H1 (cell line): ENCODE measurements at regions not wholly inside any gene's neighbourhood (a gene's known extent, or its start where the extent isn't known, plus 50 kb on each side); places are given as distances from the start of the nearest gene placed in this dataset.

ENCODE experiments used
- EP300 ChIP-seq, 2 experiments: IDR thresholded peaks; 1 replicate in 1 of 2; 2 replicates in 1 of 2; pipeline ENCODE4 v1.6.1; 2011 to 2012; ENCODE audit warnings: low read depth in 2 of 2, low read length in 2 of 2, mild to moderate bottlenecking in 2 of 2, borderline replicate concordance in 1 of 2, inconsistent platforms in 1 of 2, moderate library complexity in 1 of 2
- POLR2A ChIP-seq, 2 experiments: IDR thresholded peaks; 1 replicate in 1 of 2; 2 replicates in 1 of 2; pipeline ENCODE4 v1.6.1; 2011; ENCODE audit warnings: low read depth in 2 of 2, low read length in 2 of 2, mild to moderate bottlenecking in 2 of 2; ENCODE audit errors: control extremely low read depth in 1 of 2
- SP1 ChIP-seq: IDR thresholded peaks from 2 replicates; pipeline ENCODE4 v1.6.1; 2011; ENCODE audit warnings: low read depth, low read length
- TBP ChIP-seq: IDR thresholded peaks from 2 replicates; pipeline ENCODE4 v1.6.1; 2011; ENCODE audit warnings: low read depth, low read length, improper control_type of control experiment
- TF ChIP-seq, protein P1 (sequence below), 3 experiments: IDR thresholded peaks; 1 replicate in 2 of 3; 2 replicates in 1 of 3; pipeline versions ENCODE4 v1.5.1 to v1.6.1; 2011; ENCODE audit warnings: low read length in 3 of 3, mild to moderate bottlenecking in 3 of 3, inconsistent platforms in 2 of 3, low read depth in 1 of 3, moderate library complexity in 1 of 3; ENCODE audit not compliant: insufficient read depth in 1 of 3; ENCODE audit errors: control extremely low read depth in 1 of 3
- TF ChIP-seq, protein P2 (sequence below): IDR thresholded peaks from 2 replicates; pipeline ENCODE4 v1.6.1; 2011; ENCODE audit warnings: low read length, improper control_type of control experiment

DNA sequence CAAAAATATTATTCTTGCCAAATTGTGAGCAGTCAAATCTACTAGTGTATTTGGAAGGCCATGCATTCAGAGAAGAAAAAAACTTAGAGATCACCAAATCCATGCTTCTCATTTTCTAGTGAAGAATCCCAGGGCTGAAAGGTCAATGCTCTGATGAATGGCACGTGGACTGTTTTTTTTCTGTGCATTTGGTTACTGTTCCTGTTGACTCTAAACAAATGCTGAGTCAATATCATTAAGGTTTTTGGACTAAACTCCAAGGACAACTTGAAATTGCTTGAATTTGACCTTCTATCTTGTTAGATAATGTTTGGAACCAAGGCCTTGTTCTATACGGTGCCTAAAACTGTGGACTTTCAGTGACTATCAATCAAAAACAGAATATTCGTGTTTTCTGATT lies 142.2 kb downstream of the OSTF1 start:
- TF ChIP-seq, protein P1, sequence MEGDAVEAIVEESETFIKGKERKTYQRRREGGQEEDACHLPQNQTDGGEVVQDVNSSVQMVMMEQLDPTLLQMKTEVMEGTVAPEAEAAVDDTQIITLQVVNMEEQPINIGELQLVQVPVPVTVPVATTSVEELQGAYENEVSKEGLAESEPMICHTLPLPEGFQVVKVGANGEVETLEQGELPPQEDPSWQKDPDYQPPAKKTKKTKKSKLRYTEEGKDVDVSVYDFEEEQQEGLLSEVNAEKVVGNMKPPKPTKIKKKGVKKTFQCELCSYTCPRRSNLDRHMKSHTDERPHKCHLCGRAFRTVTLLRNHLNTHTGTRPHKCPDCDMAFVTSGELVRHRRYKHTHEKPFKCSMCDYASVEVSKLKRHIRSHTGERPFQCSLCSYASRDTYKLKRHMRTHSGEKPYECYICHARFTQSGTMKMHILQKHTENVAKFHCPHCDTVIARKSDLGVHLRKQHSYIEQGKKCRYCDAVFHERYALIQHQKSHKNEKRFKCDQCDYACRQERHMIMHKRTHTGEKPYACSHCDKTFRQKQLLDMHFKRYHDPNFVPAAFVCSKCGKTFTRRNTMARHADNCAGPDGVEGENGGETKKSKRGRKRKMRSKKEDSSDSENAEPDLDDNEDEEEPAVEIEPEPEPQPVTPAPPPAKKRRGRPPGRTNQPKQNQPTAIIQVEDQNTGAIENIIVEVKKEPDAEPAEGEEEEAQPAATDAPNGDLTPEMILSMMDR (IDR thresholded peaks at IDR 0.05; ENCODE audit: control extremely low read depth in 1 of 3, insufficient read depth in 1 of 3, low read depth in 1 of 3, low read length in 3 of 3) = no peak
- no peak for TF ChIP-seq TBP
- TF ChIP-seq POLR2A (IDR thresholded peaks at IDR 0.05; ENCODE audit: control extremely low read depth in 1 of 2, low read depth in 2 of 2, low read length in 2 of 2) = no peak
- TF ChIP-seq, protein P2, sequence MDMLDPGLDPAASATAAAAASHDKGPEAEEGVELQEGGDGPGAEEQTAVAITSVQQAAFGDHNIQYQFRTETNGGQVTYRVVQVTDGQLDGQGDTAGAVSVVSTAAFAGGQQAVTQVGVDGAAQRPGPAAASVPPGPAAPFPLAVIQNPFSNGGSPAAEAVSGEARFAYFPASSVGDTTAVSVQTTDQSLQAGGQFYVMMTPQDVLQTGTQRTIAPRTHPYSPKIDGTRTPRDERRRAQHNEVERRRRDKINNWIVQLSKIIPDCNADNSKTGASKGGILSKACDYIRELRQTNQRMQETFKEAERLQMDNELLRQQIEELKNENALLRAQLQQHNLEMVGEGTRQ = no peak
- TF ChIP-seq SP1 = no peak
- no peak for TF ChIP-seq EP300 (IDR thresholded peaks at IDR 0.05; ENCODE audit: borderline replicate concordance in 1 of 2, low read depth in 2 of 2, low read length in 2 of 2)
